NCI-H446 treated with DMSO at 0.1 percent for 48 hours (cell line): ENCODE measurements at regions not wholly inside any gene's neighbourhood (a gene's known extent, or its start where the extent isn't known, plus 50 kb on each side); places are given as distances from the start of the nearest gene placed in this dataset.

ENCODE experiments used
- DNase-seq: peaks from one replicate; lab custom pipeline; 2025; lab: John Stamatoyannopoulos, UW

DNA sequence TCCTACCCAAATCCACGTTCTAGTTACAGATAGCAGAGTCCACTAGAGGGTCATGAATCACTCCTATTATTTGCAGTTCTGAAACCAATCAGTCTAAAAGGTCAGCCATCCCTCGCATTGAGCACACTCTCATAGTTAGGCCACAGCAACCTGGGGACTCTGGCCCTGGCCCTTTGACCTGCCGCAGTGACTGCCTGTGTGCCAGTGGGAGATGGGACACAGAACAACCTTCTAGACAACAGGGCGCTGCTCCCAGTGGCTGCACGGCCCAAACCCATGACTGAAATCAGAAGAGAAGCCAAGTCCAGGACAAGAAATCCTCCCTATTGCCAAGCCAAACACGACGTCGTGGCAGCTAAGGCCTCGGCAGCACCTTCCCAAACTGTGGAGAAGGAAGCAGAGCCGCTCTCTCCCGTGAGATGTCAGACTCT, 158.5 kb downstream of the HERPUD2 start:
- no peak for DNase-seq

DNA sequence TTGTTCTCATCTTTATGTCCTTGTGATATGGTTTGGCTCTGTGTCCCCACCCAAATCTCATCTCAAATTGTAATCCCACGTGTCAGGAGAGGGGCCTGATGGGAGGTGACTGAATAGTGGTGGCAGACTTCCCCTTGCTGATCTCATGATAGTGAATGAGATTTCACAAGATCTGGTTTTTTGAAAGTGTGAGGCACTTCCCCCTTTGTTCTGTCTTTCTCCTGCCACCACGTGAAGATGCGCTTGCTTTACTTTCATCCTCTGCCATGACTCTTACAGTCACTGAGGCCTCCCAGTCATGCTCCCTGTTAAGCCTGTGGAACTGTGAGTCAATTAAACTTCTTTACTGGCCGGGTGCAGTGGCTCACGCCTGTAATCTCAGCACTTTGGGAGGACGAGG, 161.0 kb downstream of the HERPUD2 start:
- DNase-seq = no peak

DNA sequence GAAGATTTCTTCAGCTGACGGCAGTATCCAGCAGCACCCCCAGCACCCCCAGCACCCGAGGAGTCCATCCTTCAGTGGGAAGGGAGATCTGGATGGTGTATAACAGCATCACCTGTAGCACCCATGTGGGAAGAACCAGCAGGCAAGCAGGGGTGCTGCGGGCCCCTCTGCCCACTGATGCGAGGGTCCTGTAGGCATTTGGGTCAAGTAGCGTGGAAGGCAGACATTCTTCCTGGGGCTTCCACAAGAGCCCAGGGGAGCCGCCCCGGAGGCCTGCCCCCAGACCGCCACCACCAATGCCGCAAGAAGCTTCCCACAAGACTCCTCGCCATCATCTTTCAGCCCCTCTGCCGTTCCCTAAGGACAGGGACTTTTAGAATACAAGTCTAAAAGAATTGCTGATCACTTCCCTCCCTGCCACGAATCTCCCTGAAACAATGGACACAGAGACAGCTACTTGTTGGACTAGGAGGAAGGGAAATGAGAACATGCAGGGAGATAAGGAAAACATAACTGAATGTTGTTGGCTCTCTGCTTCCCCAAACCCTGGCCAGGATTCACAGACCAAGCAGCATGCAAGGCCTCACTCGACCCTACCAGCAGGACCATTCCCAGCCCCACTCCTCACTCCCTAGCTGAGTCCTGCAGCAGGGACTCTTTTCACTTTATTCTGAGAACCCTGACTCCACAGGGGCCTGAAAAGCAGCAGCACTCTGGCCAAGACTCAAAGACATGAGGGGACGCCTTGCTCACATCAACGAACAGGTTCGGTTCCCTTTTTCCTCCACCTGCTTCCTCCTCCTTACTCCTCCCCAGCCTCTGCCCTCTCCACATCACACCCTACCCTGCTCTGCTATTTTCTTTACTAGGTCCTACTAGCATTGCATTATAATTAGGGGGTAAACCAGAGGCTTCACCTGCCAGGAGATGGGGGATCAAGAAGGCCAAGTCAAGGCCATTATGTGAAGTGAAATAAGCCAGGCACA, 164.5 kb downstream of the HERPUD2 start:
- DNase-seq = no peak

DNA sequence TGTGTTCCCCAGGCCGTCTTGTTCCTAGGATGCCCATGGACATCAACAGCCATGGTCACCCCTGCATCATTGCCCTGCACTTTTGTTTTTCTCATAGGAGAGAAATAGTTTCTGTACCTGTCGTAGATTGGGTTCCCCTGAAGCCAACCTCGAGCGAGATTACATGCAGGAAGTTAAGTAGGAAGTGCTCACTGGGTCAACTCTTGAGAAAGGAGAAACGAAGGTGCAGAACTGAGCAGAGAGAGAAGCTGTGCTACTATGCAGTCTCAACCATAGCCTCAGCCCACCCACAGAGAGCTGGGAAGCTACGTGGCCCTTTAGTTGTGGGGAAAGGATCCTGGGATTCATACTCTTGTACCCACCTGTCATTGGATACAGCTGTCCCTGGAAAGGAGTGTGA, 165.2 kb downstream of the HERPUD2 start:
- no peak for DNase-seq

DNA sequence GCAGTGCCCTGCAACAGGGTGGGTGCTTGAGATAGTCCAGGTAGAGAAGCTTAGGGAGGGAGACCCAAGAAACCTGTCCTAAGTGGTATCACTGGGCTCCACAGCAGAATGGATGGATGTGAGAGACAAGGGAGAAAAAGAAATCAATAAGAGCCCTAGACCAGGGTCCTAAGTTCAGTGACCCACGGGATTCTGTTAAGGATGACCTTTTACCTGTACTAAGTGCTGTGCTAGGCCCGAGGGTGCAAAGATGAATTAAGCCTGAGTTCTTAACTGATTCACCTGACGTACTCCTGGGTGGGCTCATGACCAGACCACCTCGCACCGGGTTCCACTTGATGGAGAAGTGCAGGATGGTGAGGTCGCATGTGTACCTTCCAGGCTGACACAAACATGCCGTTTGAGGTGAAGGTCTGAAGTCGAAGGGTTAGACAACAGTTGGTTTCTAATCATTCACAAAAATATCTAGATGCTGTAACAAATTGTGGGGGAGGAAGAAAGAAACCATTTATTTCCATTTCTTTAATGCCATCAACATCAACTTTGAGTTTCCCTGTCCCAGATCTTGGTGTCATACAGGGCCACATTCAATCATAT, 166.5 kb downstream of the HERPUD2 start:
- DNase-seq = no peak

DNA sequence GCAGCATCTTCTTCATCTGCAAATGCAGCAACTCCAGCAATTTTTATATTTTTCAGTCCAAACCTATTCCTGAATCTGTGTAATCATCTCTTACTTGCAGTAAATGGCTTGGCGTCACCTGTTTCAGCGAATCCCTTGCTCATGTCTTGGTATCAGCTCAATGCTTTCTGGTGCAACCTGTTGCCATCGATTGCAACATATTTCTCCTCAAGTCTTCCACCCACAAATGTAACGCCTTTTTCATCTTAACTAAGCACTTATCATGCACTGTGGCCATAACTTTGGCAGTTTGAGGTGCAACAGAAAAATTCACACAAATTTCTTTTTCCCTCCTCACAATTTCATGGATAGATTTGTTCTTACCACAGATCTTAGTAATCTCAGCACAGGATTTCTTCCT, 168.3 kb downstream of the HERPUD2 start:
- no peak for DNase-seq

DNA sequence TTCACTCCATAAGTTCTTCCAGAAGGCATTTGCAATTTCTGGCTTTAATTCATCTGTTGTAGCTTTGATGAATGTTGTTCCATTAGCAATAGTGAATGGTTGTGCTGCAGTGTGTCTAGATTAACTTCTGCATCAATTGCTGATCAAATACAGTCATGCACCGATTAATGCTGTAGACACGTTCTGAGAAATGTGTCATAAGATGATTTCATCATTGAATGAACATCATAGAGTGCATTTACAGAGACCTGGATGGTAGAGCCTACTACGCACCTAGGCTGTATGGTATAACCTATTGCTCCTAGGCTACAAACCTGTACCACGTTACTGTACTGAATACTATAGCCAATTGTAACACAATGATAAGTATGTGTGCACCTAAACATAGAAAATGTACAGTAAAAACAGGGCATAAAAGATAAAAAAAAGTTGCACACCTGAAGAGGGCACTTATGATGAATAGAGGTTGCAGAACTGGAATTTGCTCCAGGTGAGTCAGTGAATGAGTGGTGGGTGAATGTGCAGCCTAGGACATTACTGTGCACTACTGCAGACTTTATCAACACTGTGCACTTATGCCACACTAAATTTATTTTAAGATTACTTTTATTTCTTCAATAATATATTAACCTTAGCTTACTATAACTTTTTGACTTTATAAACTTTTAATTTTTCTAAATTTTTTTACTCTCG, 170.7 kb downstream of the HERPUD2 start:
- no peak for DNase-seq

DNA sequence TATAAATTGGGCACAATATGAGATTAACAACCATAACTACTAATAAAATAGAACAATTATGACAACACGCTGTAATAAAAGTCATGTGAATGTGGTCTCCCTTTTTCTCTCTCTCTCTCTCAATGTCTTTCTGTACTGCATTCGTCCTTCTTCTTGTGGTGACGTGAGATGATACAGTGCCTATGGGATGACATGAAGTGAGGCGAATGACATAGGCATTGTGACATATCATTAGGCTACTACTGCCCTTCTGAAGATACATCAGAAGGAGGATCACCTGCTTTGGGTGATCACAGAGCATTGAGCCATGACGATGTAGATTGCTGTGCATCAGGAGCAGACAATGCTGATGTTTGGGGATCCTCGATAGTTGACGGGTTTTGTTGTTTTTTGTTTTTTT, 171.6 kb downstream of the HERPUD2 start:
- no peak for DNase-seq

DNA sequence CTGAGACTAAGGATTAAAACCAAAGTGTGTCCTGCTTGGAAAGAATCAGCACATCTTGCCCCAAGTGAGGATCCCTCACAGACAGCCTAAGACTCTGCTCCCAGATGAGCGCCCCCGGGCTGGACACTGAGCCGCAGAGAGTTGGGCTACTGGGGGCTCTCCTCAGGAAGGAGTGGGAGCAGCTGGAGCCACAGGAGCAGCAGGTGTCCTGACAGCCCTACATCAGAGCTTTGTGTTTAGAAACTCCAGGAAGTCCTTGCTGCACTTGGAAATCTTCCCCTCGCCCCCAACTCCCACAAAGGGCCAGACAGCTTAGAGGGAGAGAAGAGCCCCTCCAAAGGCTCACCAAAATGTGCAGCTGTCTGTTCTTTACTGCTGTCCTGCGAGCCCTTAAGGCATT, 172.2 kb downstream of the HERPUD2 start:
- no peak for DNase-seq

DNA sequence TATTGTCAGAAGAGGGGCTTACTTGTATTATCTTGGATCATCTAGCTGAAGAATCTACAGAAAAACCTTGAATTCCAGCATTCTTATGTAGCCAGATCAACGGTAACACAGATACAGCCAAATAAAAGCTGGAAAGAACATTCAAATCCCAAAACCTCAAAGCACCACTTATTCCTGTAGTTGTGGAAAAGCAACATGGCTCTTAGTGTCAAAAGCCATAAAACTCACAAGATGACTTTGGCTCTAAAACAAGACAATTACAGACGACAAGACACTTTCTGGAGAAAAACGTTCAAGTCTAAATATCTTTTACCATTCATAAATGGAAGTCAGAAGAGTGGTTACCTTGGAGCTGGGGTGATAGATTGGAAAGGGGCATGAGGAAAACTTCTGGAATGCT, 173.0 kb downstream of the HERPUD2 start:
- DNase-seq = no peak

DNA sequence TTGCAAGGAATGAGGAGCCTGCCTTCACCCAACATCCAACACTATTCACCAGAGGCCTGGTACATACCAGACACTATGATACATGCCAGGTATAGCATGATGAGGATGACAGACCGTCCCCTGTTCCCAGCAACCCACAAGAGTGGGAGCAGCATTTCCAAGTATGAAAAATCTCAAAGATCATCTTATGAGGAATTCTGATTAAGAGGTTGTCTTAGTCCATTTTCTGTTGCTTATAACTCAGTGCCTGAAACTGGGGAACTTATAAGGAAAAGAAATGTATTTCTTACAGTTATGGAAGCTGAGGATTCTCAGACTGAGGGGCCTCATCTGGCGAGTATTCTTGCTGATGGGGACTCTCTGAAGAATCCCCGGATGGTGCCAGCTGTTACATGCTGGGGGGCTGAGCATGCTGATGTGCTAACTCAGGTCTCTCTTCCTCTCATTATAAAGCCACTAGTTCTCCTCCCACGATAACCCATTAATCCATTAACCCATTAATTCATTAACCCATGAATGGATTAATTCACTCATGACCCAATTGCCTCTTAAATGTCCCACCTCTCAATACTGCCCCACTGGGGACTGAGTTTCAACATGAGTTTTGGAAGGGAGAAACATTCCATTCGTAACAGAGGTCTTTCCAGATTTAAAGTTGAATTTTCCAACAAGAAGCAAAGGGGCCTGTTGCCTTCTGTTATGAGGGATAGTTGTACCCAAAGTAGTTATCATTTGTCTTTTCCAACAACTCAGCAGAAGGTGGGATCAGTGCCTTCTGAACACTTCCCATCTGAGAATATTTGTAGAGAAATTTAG, 173.9 kb downstream of the HERPUD2 start:
- DNase-seq = no peak

DNA sequence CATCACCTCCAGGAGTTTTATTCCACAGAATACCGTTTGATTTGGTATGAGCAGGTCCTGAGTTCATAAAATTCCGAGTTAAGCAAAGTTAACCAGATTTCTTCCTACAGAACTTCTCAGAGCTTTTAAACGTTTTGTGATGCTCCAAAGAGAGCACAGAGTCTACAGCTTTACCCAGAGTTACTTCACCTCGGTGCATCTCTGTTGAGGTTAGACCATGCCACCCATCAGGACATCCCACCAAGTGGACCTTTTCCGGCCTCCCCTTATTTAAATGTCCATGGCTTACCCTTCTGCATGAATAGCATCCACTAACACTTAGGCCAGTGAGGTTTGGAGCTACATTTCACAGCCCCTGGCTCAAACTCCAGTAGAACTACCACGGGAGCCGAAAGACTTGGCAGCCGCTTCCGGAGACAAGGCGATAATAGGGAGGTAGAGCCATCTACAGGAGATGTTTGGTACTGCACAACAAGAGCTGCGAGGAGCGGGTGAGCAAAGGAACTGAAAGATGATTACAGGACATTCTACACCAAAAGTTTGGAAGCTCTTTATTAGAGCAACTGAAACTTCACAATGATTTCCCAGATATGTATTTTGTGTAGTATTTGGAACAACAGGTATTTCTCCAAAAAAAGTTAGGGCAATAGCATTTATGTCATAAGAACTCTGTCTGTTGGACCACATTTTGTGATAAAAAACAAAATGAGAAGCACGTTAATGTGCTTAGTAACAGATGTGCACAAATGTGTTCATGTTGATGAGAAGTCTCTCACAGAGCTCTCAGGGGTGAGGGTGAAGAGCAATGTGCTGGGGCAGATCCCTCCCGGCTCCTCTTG, 174.7 kb downstream of the HERPUD2 start:
- peak; percentile 27 for DNase-seq

DNA sequence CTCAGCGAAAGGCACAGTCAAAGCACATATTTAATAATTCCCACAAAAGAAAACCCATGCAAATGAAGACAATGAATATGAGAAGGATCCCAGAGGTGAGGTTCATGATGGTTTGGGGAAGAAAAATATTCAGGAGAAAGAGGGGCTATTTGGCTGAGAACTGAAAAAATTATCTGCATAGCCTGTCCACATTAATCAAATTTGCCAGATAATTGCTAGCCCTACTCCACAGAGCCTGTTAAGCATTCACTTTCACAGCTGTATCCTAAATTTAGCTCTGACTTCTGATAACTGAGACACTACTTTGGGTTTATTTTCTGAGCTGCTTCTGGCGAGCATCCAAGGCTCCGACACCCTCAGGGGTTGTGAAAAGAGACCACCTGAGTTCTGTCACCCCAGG, 176.2 kb downstream of the HERPUD2 start:
- no peak for DNase-seq

DNA sequence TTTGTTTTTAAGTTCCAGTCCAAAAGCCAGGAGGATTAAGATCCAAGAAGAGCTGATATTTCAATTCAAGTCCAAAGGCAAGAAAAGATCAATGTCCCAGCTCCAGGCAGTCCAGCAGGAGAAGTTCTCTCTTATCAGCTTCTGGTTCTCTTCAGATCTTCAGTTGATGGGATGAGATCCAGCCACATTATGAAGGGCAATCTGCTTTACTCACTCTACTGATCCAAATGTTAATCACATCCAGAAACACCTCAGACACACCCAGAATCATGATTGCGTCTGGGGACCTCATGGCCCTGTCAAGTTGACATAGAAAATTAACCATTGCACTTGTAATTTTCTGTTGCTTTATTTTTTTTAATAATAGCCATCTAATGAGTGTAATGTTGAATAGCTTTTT, 178.4 kb downstream of the HERPUD2 start:
- DNase-seq = no peak

DNA sequence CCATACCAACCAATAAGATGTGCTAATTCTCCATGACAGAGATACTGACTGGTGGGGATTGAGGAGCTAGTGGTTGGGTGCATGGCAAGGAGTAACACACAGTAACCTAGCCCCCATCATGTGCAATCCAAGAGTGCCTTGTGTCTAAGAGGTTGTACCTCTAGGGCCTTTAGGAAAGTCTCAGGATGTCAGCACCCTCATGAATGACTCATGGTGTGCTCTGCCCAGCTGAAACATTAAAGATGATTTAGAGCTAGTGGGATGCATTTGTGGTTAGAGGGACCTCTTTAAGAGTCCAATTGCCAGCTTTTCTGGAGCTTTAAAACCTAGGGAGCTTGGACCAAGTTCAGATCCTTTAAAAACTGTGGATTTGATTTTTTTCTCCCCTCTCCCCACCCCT, 181.1 kb downstream of the HERPUD2 start:
- DNase-seq = no peak

DNA sequence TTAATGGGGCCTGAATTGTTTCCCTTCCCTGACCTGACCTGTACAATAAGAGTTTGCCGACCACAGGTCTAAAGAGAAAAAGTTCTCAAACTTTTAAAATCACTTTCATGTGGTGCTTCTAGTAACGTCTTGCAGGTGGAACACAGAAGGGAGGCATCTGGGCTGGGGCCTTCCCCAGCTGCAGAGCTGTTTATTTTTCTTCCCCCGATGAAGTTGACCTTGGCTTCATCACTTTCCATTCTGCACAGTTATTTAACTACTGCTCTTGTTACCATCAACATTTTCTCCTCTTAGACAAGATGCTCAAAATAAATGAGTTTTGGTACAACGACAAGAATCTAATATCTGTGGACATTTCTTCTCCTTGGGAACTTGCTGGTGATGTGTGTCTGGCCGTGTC, 181.7 kb downstream of the HERPUD2 start:
- no peak for DNase-seq

DNA sequence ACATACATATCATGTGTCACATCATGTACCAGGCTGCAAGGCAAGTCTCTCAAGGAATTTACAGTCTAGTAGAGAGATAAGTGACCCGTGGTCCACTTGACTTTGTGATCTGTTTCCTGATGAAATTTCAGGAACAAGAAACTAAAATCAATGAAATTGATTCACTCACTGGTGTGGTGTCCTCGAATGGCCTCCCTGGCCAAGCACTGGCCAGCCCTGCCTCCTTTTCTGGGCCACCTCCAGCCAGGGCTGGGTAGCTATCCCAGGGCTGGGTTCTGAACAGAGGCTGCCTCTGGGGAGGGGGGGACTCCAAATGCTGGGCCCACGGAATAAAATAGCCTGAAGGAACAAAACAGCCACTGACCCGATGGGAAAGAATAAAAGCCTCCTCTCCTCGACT, 182.2 kb downstream of the HERPUD2 start:
- DNase-seq = no peak

DNA sequence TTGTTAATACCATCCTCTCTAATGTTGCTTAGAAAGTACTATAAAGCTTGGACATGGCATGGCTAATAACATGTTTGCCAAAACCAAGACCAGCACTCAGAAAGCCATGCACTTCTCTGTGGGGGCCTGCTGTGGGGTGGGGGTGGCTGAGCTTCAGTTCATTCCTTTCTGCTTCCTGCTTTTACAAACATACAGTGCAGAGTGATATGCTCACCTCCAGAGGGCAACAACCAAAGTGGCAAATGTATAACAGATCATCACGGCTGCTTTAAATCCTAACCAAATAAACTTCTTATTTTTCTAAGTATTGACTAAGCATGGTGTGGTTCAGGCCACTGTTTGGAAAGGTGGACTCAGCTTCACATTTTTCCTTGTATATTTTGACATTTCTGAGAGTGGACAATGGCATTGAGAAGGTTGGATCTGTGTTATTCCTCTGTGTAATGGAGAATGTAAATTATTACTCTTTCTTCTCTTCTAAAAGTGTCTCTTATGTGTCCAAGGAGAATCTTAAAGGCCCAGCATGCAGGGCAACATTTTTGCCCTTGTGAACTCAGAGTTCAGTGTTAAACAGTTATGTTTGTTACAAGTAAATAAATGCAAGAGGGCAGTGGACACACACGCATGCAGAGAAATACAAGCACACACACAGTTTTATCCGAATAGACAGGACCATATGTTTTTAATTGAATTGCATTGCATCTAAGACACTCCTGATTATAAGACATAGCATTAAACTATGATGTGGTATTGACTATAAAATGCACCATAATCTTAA, 186.1 kb downstream of the HERPUD2 start:
- no peak for DNase-seq

DNA sequence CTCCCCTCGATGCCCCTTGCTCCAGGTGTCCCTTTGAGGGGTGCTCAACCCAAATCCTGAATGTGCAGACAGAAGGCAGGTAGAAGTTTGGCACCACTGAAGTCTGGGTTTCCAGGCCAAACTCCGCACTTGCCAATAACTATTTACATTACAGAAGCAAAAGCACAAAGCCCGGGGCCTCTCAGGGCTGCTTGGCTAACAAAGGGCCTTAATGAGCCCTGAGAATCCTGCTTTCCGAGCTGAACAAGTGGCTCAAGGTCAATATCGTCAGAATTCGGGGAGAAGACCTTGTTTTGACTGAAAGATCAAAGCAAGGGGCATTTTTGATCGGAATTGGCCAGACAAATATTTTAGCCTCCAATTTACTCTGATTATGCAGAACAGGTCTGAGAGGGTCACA, 189.9 kb downstream of the HERPUD2 start:
- DNase-seq = no peak

DNA sequence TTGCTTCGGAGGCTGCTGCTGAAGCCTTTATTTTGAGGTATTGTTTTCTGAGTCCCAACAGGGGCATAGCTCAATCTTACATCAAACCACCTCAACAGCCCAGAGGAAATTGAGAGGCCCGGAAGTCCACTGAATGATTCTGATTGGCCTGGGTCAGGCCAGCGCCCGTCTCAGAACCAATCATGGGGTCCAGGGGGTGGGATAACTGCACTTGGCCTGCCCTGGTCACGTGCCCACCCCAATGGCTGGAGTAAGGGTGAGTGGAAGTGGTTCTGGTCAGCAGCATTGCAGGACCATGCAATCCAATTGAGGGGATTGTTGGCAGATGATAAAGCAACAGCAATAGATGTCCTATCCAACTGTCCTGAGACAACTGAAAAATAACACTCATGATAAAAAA, 190.6 kb downstream of the HERPUD2 start:
- no peak for DNase-seq
